CD4-positive, alpha-beta T cell (primary cell): ENCODE measurements at regions not wholly inside any gene's neighbourhood (a gene's known extent, or its start where the extent isn't known, plus 50 kb on each side); places are given as distances from the start of the nearest gene placed in this dataset.

Source experiments
- ATAC-seq: fragments of 200-7000 bp; cut with Tn5 transposase; one replicate; pipeline ENCODE4 v1.10.0; 2022; ENCODE audit warnings: mild to moderate bottlenecking; ENCODE audit not compliant: poor library complexity
- CTCF ChIA-PET: fragments of 350-600 bp; sonication (Branson Sonifier 250); formaldehyde crosslinking; loops from one replicate; lab custom pipeline; 2021; ENCODE audit warnings: antibody characterized with exemption, inconsistent platforms; lab: Charles Lee
- POLR2A ChIA-PET: fragments of 350-600 bp; sonication (Branson Sonifier 250); formaldehyde crosslinking; loops from one replicate; lab custom pipeline; 2021; ENCODE audit warnings: antibody characterized with exemption, inconsistent platforms; lab: Charles Lee
- DNase-seq, 14 experiments: peaks; one replicate each; pipeline ENCODE4 v3.0.0-alpha.2; 2013 to 2020; ENCODE audit warnings: mixed read lengths in 2 of 14
- H3K27ac ChIP-seq, 2 donors: one replicate each; pipeline versions ENCODE4 v1.5.1 to v1.7.0; 2013; ENCODE audit warnings: low read length in 2 of 2, low read depth in 1 of 2, mild to moderate bottlenecking in 1 of 2
- H3K27me3 ChIP-seq, 2 experiments: 1 replicate in 1 of 2; 2 replicates in 1 of 2; pipeline versions ENCODE4 v1.6.1 to v1.7.0; 2013; ENCODE audit warnings: low read length in 2 of 2, control low read depth in 1 of 2, mild to moderate bottlenecking in 1 of 2, moderate library complexity in 1 of 2; ENCODE audit not compliant: insufficient read depth in 2 of 2, control insufficient read depth in 1 of 2
- H3K36me3 ChIP-seq: one replicate; pipeline ENCODE4 v1.6.1; 2013; ENCODE audit warnings: low read length, control low read depth; ENCODE audit not compliant: insufficient read depth
- H3K4me1 ChIP-seq: one replicate; pipeline ENCODE4 v1.6.1; 2013; ENCODE audit warnings: low read length, control low read depth; ENCODE audit not compliant: insufficient read depth
- H3K4me3 ChIP-seq: one replicate; pipeline ENCODE4 v1.5.1; 2013; ENCODE audit warnings: mild to moderate bottlenecking, low read length, moderate library complexity
- H3K9me3 ChIP-seq, 2 experiments: 1 replicate in 1 of 2; 2 replicates in 1 of 2; pipeline versions ENCODE4 v1.6.1 to v1.7.0; 2013; ENCODE audit warnings: low read length in 2 of 2, mild to moderate bottlenecking in 2 of 2, control low read depth in 1 of 2, moderate library complexity in 1 of 2; ENCODE audit not compliant: control insufficient read depth in 1 of 2, insufficient read depth in 1 of 2
- H3K27ac Mint-ChIP-seq: one replicate; pipeline ENCODE4 v1.8.0; 2020; ENCODE audit warnings: mixed read lengths
- H3K27me3 Mint-ChIP-seq: one replicate; pipeline ENCODE4 v1.8.0; 2021; ENCODE audit warnings: mixed read lengths
- H3K36me3 Mint-ChIP-seq: one replicate; pipeline ENCODE4 v1.8.0; 2021; ENCODE audit warnings: low read depth, mixed read lengths
- H3K4me1 Mint-ChIP-seq: one replicate; pipeline ENCODE4 v1.8.0; 2021; ENCODE audit warnings: low read depth, mixed read lengths
- H3K4me3 Mint-ChIP-seq: one replicate; pipeline ENCODE4 v1.8.0; 2020; ENCODE audit warnings: mild to moderate bottlenecking, mixed read lengths
- H3K9me3 Mint-ChIP-seq: one replicate; pipeline ENCODE4 v1.8.0; 2020; ENCODE audit warnings: mixed read lengths
- CTCF ChIP-seq: fragments of 200-600 bp; IDR thresholded peaks from one replicate; pipeline ENCODE4 v1.8.0; 2022; ENCODE audit warnings: antibody characterized with exemption, mild to moderate bottlenecking
- intact Hi-C, 2 experiments: fragments of 100-400 bp; cut with DNase I in 1 of 2; cut with micrococcal nuclease in 1 of 2; formaldehyde crosslinking; loops; one replicate each; pipeline versions ENCODE4 v1.15.1 to v1.9.0; 2023 to 2025; cut with DNase I, micrococcal nuclease

DNA sequence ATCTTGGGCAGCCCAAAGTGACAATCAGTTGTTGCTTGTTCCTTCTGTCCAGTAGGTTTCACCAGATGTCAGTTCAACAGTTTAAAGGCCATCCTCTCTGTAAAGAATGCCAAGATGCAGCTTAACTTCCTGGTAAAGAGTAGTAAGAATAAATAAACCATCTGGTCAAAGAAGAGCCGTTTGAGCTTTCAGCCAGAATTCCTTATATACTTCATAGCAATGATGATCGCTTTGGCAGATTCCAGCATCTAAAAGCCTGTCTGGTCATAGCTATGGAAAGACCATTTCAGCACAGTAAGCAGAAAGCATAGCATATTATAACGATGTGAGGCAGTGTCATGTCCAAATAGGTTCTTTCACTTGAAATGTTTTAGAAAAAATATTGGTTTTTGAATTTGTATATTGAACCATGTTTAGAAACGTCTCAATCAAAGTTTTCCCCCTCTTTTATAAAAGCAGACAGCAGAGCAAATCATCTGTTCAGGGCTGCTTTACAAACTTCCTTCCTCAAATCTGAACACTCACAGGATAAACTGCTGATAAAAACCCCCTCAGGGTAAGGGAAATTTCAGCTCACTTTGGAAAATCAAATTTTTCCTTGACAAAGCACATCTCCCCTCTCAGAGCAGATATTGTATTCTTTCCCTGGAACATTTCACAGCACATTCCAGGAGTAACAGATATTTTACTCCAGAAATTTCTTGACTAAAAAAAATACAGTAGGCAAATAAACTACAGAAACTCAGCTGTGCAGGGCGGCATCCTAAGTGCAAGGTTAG is 184.1 kb downstream of the NOC3L start:
- Histone ChIP-seq H3K27me3 (no peaks in the 10 kb centered on the region), H3K9me3 (no peaks in the 10 kb centered on the region), H3K4me3 (no peak overlapping the region), H3K27ac (no peak overlapping the region), H3K36me3 (no peaks in the 10 kb centered on the region), H3K4me1 (no peaks in the 10 kb centered on the region)
- Mint-ChIP-seq H3K36me3 (no peaks in the 10 kb centered on the region), H3K27ac (no peak overlapping the region), H3K4me3 (no peak overlapping the region), H3K9me3 (no peaks in the 10 kb centered on the region), H3K4me1 (no peaks in the 10 kb centered on the region), H3K27me3 (peaks cover 6% of the 10 kb centered on the region)
- intact Hi-C loops = no loop called here
- TF ChIP-seq CTCF = no peak
- ChIA-PET CTCF (no interaction called here), POLR2A (no interaction called here)
- no peak for ATAC-seq
- no peak for DNase-seq

GRCh38 chr10:94180576-94180975 is 182.2 kb downstream of the NOC3L start:
- H3K9me3 ChIP-seq = no peaks in the 10 kb centered on the region
- CTCF ChIA-PET = no interaction called here
- POLR2A ChIA-PET = no interaction called here
- no peak overlapping the region for H3K27ac ChIP-seq
- DNase-seq (no peak), ATAC-seq (no peak)
- Mint-ChIP-seq H3K4me1 (no peaks in the 10 kb centered on the region), H3K36me3 (no peaks in the 10 kb centered on the region), H3K27ac (no peak overlapping the region), H3K27me3 (peaks cover 6% of the 10 kb centered on the region), H3K4me3 (no peak overlapping the region), H3K9me3 (no peaks in the 10 kb centered on the region)
- no peaks in the 10 kb centered on the region for H3K36me3 ChIP-seq
- H3K4me1 ChIP-seq = no peaks in the 10 kb centered on the region
- no peak for TF ChIP-seq CTCF
- H3K27me3 ChIP-seq = no peaks in the 10 kb centered on the region
- H3K4me3 ChIP-seq = no peak overlapping the region
- intact Hi-C loops = no loop called here

DNA sequence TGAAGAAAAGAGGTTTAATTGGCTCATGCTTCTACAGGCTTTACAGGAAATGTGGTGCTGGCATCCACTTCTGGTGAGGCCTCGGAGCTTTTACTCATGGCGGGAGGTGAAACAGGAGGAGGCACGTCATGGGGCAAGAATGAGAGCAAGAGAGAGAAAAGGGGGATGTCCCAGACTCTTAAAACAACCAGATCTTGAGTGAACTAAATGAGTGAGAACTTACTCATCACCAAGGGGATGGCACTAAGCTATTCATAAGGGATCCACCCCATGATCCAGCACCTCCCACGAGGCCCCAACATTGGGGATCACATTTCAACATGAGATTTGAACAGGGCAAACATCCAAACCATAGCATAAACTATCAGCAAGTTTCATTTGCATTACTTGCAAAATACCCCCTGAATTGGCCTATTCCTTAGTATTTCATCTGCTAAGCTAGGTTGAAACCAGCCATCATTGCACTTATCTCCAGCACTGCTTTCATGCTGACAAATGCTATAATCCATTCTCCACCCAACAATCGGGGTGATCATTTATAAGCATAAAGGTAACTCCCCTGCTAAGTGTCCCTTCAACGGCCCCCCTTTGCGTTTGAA is 179.0 kb downstream of the NOC3L start:
- ChIA-PET CTCF (no interaction called here), POLR2A (no interaction called here)
- Histone ChIP-seq H3K27me3 (no peaks in the 10 kb centered on the region), H3K27ac (no peak overlapping the region), H3K4me3 (no peak overlapping the region), H3K9me3 (no peaks in the 10 kb centered on the region), H3K36me3 (no peaks in the 10 kb centered on the region), H3K4me1 (no peaks in the 10 kb centered on the region)
- Mint-ChIP-seq H3K27ac (no peak overlapping the region), H3K9me3 (no peaks in the 10 kb centered on the region), H3K4me1 (no peaks in the 10 kb centered on the region), H3K27me3 (peaks cover 5% of the 10 kb centered on the region), H3K4me3 (no peak overlapping the region), H3K36me3 (no peaks in the 10 kb centered on the region)
- DNase-seq (no peak), ATAC-seq (no peak)
- TF ChIP-seq CTCF = no peak
- intact Hi-C loops = no loop called here
